WTC11 (cell line): ENCODE measurements at regions not wholly inside any gene's neighbourhood (a gene's known extent, or its start where the extent isn't known, plus 50 kb on each side); places are given as distances from the start of the nearest gene placed in this dataset.

Experiments
- AFF4 ChIP-seq: sonication (generic); formaldehyde crosslinking; IDR thresholded peaks from 2 replicates; pipeline ENCODE4 v1.8.1; 2023; ENCODE audit warnings: mild to moderate bottlenecking, missing genetic modification reagents, borderline replicate concordance
- TF ChIP-seq, protein P1 (sequence below): fragments of 200-600 bp; IDR thresholded peaks from 2 replicates; pipeline ENCODE4 v1.8.0; 2022; ENCODE audit warnings: antibody characterized with exemption

DNA sequence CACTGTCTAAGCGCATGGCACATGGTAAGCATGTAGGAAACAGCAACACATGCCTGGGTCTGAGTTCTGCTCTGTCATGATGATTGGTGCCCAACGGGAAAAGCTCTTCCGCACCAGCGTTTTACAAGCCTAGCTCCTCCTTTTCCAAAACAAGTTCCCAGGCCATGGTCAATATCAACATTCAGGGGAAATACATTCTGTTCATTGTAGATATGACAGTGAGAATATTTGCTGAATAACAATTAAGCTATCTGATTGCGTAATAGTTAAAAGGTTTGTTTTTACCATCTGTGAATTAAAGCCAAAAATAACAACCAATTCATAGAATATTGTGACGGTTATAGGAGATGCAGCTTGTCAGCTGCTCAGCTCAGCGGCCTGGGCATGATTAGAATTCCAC lies 404.3 kb upstream of the SLC35B3 start:
- no peak for TF ChIP-seq AFF4 (CRISPR knock-in tag)
- TF ChIP-seq, protein P1, sequence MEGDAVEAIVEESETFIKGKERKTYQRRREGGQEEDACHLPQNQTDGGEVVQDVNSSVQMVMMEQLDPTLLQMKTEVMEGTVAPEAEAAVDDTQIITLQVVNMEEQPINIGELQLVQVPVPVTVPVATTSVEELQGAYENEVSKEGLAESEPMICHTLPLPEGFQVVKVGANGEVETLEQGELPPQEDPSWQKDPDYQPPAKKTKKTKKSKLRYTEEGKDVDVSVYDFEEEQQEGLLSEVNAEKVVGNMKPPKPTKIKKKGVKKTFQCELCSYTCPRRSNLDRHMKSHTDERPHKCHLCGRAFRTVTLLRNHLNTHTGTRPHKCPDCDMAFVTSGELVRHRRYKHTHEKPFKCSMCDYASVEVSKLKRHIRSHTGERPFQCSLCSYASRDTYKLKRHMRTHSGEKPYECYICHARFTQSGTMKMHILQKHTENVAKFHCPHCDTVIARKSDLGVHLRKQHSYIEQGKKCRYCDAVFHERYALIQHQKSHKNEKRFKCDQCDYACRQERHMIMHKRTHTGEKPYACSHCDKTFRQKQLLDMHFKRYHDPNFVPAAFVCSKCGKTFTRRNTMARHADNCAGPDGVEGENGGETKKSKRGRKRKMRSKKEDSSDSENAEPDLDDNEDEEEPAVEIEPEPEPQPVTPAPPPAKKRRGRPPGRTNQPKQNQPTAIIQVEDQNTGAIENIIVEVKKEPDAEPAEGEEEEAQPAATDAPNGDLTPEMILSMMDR: no peak
